HEK293 (cell line): ENCODE measurements at regions not wholly inside any gene's neighbourhood (a gene's known extent, or its start where the extent isn't known, plus 50 kb on each side); places are given as distances from the start of the nearest gene placed in this dataset.

Experiments used
- CTCF ChIA-PET: fragments of 350-600 bp; formaldehyde crosslinking; extraction: SDS; loops from one replicate; lab custom pipeline; 2021; ENCODE audit warnings: antibody characterized with exemption; lab: Yijun Ruan, JAX
- POLR2A ChIA-PET: fragments of 300-600 bp; formaldehyde crosslinking; extraction: SDS; loops from one replicate; lab custom pipeline; 2020; ENCODE audit warnings: antibody characterized with exemption, inconsistent platforms; lab: Yijun Ruan, JAX
- H3K27ac ChIP-seq: fragments of 200-500 bp; sonication (Bioruptor generic); 2 replicates; pipeline ENCODE4 v1.5.1; 2014; ENCODE audit warnings: low read depth, low read length, control low read depth, inconsistent platforms; ENCODE audit errors: extremely low read depth
- H3K36me3 ChIP-seq, 2 experiments: fragments of 200-500 bp in 1 of 2; sonication (Bioruptor generic) in 1 of 2; 1 replicate in 1 of 2; 2 replicates in 1 of 2; pipeline ENCODE4 v1.5.1; 2014 to 2017; ENCODE audit warnings: inconsistent platforms in 2 of 2, low read length in 2 of 2; ENCODE audit not compliant: control insufficient read depth in 2 of 2, insufficient read depth in 1 of 2
- H3K4me1 ChIP-seq: fragments of 200-500 bp; sonication (Bioruptor generic); 2 replicates; pipeline ENCODE4 v1.5.1; 2014; ENCODE audit warnings: mild to moderate bottlenecking, low read length, inconsistent platforms; ENCODE audit not compliant: control insufficient read depth, insufficient read depth
- H3K4me3 ChIP-seq: 2 replicates; pipeline ENCODE4 v1.5.1; 2011; ENCODE audit warnings: low read depth, mild to moderate bottlenecking, control low read depth, low read length, moderate library complexity
- H3K9me3 ChIP-seq: fragments of 200-500 bp; sonication (Bioruptor generic); 2 replicates; pipeline ENCODE4 v1.5.1; 2014; ENCODE audit warnings: low read depth, low read length, inconsistent platforms; ENCODE audit not compliant: control insufficient read depth, insufficient read depth
- CTCF ChIP-seq: fragments of 450-650 bp; formaldehyde crosslinking; IDR thresholded peaks from 2 replicates; pipeline ENCODE4 v1.5.1; 2016; ENCODE audit warnings: missing biosample characterization, missing genetic modification characterization
- GFI1B ChIP-seq: fragments of 450-650 bp; formaldehyde crosslinking; IDR thresholded peaks from 2 replicates; pipeline ENCODE4 v1.5.1; 2016; ENCODE audit warnings: missing biosample characterization, missing genetic modification characterization
- OSR2 ChIP-seq: fragments of 450-650 bp; formaldehyde crosslinking; IDR thresholded peaks from 2 replicates; pipeline ENCODE4 v1.5.1; 2016; ENCODE audit warnings: missing biosample characterization, missing genetic modification characterization
- REST ChIP-seq: fragments of 450-650 bp; formaldehyde crosslinking; IDR thresholded peaks from 2 replicates; pipeline ENCODE4 v1.5.1; 2016; ENCODE audit warnings: missing biosample characterization, missing genetic modification characterization
- YY1 ChIP-seq: fragments of 450-650 bp; formaldehyde crosslinking; IDR thresholded peaks from 2 replicates; pipeline ENCODE4 v1.5.1; 2018; ENCODE audit warnings: missing biosample characterization, missing genetic modification characterization
- ZBTB1 ChIP-seq: fragments of 450-650 bp; formaldehyde crosslinking; IDR thresholded peaks from 2 replicates; pipeline ENCODE4 v1.5.1; 2016; ENCODE audit warnings: missing biosample characterization, missing genetic modification characterization
- ZBTB11 ChIP-seq: fragments of 450-650 bp; formaldehyde crosslinking; conservative IDR thresholded peaks from 2 replicates; pipeline ENCODE4 v1.5.1; 2016; ENCODE audit warnings: low read depth, missing biosample characterization, missing genetic modification characterization
- ZBTB17 ChIP-seq: fragments of 450-650 bp; formaldehyde crosslinking; IDR thresholded peaks from 2 replicates; pipeline ENCODE4 v1.5.1; 2016; ENCODE audit warnings: missing biosample characterization, missing genetic modification characterization
- ZNF146 ChIP-seq: fragments of 450-650 bp; formaldehyde crosslinking; IDR thresholded peaks from 2 replicates; pipeline ENCODE4 v1.5.1; 2016; ENCODE audit warnings: missing biosample characterization, missing genetic modification characterization
- ZNF16 ChIP-seq: fragments of 450-650 bp; formaldehyde crosslinking; IDR thresholded peaks from 2 replicates; pipeline ENCODE4 v1.5.1; 2016; ENCODE audit warnings: low read depth, missing biosample characterization, missing genetic modification characterization
- ZNF184 ChIP-seq: fragments of 450-650 bp; IDR thresholded peaks from 2 replicates; pipeline ENCODE4 v1.5.1; 2018; ENCODE audit warnings: missing biosample characterization, mild to moderate bottlenecking, missing genetic modification characterization
- ZNF2 ChIP-seq: fragments of 450-650 bp; formaldehyde crosslinking; IDR thresholded peaks from 2 replicates; pipeline ENCODE4 v1.5.1; 2016; ENCODE audit warnings: missing biosample characterization, missing genetic modification characterization
- ZNF335 ChIP-seq: fragments of 450-650 bp; formaldehyde crosslinking; conservative IDR thresholded peaks from 2 replicates; pipeline ENCODE4 v1.5.1; 2016; ENCODE audit warnings: missing biosample characterization, missing genetic modification characterization
- ZNF449 ChIP-seq: fragments of 450-650 bp; formaldehyde crosslinking; IDR thresholded peaks from 2 replicates; pipeline ENCODE4 v1.5.1; 2017; ENCODE audit warnings: missing biosample characterization, mild to moderate bottlenecking, missing genetic modification characterization, moderate library complexity
- ZNF561 ChIP-seq: fragments of 450-650 bp; IDR thresholded peaks from 2 replicates; pipeline ENCODE4 v1.5.1; 2018; ENCODE audit warnings: missing biosample characterization, missing genetic modification characterization, borderline replicate concordance
- ZNF580 ChIP-seq: fragments of 450-650 bp; formaldehyde crosslinking; IDR thresholded peaks from 2 replicates; pipeline ENCODE4 v1.5.1; 2016; ENCODE audit warnings: missing biosample characterization, missing genetic modification characterization
- ZNF76 ChIP-seq: fragments of 450-650 bp; formaldehyde crosslinking; IDR thresholded peaks from 2 replicates; pipeline ENCODE4; 2016; ENCODE audit warnings: low read depth, missing biosample characterization, missing genetic modification characterization, borderline replicate concordance
- ZNF776 ChIP-seq: fragments of 450-650 bp; formaldehyde crosslinking; IDR thresholded peaks from 2 replicates; pipeline ENCODE4 v1.5.0; 2017; ENCODE audit warnings: missing biosample characterization, missing genetic modification characterization, borderline replicate concordance
- ZSCAN30 ChIP-seq: fragments of 450-650 bp; IDR thresholded peaks from 2 replicates; pipeline ENCODE4 v1.5.1; 2018; ENCODE audit warnings: missing biosample characterization, mild to moderate bottlenecking, missing genetic modification characterization, moderate library complexity

GRCh38 chr12:16730772-16731171 lies 124.8 kb upstream of the LMO3 start:
- Histone ChIP-seq H3K4me1 (no peaks in the 10 kb centered on the region), H3K4me3 (no peak overlapping the region), H3K36me3 (no peaks in the 10 kb centered on the region), H3K27ac (no peak overlapping the region), H3K9me3 (no peaks in the 10 kb centered on the region)
- POLR2A ChIA-PET, result no interaction called here
- CTCF ChIA-PET, result interaction anchor here (0.7 kb wide), 1 partner anchor 83 kb away, joined by 3 read pairs; no protein-coding TSS in a partner anchor
- TF ChIP-seq ZNF449 (tag by site-specific recombination) (no peak), ZNF76 (tag by site-specific recombination) (no peak), OSR2 (no peak), ZBTB11 (tag by site-specific recombination) (no peak), ZNF2 (tag by site-specific recombination) (no peak), ZSCAN30 (no peak), ZNF776 (tag by site-specific recombination) (no peak)

GRCh38 chr12:16726879-16727278 lies 120.9 kb upstream of the LMO3 start:
- H3K36me3 ChIP-seq, result no peaks in the 10 kb centered on the region
- no peak overlapping the region for H3K4me3 ChIP-seq
- no peaks in the 10 kb centered on the region for H3K9me3 ChIP-seq
- ChIA-PET POLR2A (no interaction called here), CTCF (interaction anchor here (0.7 to 0.8 kb wide), 2 partner anchors 131 to 367 kb away, joined by 3 to 4 read pairs; no protein-coding TSS in a partner anchor)
- no peaks in the 10 kb centered on the region for H3K4me1 ChIP-seq
- H3K27ac ChIP-seq, result no peak overlapping the region
- TF ChIP-seq ZNF335 (tag by site-specific recombination) (no peak), ZNF580 (tag by site-specific recombination) (no peak), ZNF184 (no peak), ZNF561 (tag by site-specific recombination) (no peak), ZNF146 (tag by site-specific recombination) (no peak), GFI1B (tag by site-specific recombination) (no peak), REST (tag by site-specific recombination) (no peak), YY1 (no peak), ZBTB11 (tag by site-specific recombination) (no peak), ZBTB17 (tag by site-specific recombination) (no peak), CTCF (no peak), ZNF16 (tag by site-specific recombination) (no peak), ZBTB1 (tag by site-specific recombination) (no peak)
